ENCODE measurements at regions not wholly inside any gene's neighbourhood (a gene's known extent, or its start where the extent isn't known, plus 50 kb on each side); places are given as distances from the start of the nearest gene placed in this dataset.
"Not testable (repeated sequence)": the region's sequence is repeated elsewhere in the genome, so short reads cannot be mapped to it uniquely, and the experiment has no call there.

DNA sequence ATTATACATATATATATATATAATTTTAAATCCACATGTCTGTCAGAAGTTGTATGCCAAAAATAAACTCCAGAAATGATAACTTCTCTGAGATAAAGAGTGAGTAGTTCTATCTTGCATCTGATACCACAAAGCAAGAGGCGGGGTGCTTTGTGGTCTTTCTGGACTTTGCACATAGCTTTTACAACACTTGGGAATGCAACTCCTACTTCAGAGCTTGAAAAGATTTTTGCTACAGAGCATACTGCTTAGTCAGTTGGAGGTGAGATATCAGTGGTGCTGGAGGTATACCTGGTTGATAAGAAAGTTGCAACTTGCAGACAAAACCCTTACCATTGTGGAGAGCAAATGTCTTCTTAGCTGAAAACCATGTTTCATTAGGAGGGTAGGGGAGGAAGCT lies 1384.5 kb upstream of the NUDT12 start:
- no peak for DNase-seq (ENCODE audit: low spot score in 2 of 2)
- no peak for FAIRE-seq

DNA sequence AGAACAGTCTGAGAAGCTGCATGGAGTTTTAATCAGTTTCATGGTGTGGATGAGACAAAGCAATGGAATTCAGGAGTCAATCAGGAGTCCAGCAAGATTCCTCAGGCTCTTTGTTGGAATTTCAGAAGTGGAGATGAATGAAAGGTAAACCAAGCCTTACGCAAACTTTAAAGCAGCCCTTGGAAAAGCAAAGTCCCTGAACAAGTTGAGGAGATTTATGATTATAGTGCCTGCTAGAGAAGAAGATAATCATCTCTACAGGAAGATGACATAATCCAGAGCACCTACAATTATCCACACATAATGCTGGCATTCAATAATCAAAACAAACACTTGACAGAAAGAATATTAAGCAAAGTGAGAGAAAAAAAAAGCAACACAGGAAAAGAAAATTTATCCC lies 1380.1 kb upstream of the NUDT12 start:
- FAIRE-seq = no peak
- DNase-seq (ENCODE audit: low spot score in 2 of 2) = no peak

DNA sequence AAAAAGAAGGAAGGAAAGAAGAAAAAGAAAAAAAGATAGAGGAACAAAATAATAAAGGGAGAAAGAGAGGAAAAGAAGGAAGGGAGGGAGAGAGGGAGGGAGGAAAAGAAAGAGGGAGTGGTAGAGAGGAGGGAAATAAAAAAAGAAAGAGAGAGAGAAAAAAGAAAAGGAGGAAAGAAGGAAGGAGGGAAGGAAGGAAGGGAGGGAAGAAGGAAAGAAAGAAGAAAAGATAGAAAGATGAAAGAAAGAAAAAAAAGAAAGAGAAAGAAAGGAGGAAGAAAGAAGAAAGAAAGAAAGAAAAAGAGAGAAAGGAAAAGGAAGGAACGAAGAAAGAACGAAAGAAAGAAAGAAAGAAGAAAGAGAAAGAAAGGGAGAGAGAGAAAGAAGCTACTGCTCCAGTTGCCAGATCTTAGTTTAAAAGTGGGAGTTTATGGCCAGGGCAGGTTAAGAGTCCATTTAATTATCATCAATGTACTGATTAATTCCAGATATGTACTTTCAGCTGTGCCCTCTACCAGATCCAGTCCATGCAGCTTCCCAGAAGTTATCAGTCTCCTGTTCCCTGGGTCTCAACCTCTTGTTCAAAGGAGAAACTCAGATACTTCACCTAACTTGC lies 1378.5 kb upstream of the NUDT12 start:
- no peak for DNase-seq (ENCODE audit: low spot score in 2 of 2)
- no peak for FAIRE-seq

- FAIRE-seq (no peak), DNase-seq (ENCODE audit: low spot score in 2 of 2) (no peak)
Observed at GRCh38 chr5:104937598-104937997, 1375.0 kb upstream of the NUDT12 start.

DNA sequence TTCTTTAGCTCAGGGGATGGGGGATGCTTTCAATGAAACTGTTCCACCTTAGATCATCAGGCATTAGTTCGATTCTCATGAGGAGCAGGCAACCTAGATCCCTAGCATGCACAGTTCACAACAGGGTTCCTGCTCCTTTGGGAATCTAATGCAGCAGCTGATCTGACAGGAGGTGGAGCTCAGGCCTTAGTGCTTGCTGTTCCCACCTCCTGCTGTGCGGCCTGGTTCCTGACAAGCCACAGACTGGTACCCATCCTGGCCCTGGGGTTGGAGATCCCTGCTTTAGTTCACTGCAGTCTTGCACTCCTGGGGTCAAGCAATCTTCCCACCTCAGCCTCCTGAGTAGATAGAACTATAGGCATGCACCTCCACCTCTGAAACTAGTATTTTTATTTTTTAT lies 1369.8 kb upstream of the NUDT12 start:
- FAIRE-seq (no peak), DNase-seq (ENCODE audit: low spot score in 2 of 2) (no peak)

GRCh38 chr5:104928906-104929520 lies 1366.4 kb upstream of the NUDT12 start:
- DNase-seq (ENCODE audit: low spot score in 2 of 2) (no peak), FAIRE-seq (no peak)

- FAIRE-seq (no peak), DNase-seq (ENCODE audit: low spot score in 2 of 2) (no peak)
Observed at GRCh38 chr5:104915226-104915625, 1352.6 kb upstream of the NUDT12 start.

GRCh38 chr5:104914536-104915070 lies 1352.0 kb upstream of the NUDT12 start:
- no peak for DNase-seq (ENCODE audit: low spot score in 2 of 2)
- FAIRE-seq = no peak

DNA sequence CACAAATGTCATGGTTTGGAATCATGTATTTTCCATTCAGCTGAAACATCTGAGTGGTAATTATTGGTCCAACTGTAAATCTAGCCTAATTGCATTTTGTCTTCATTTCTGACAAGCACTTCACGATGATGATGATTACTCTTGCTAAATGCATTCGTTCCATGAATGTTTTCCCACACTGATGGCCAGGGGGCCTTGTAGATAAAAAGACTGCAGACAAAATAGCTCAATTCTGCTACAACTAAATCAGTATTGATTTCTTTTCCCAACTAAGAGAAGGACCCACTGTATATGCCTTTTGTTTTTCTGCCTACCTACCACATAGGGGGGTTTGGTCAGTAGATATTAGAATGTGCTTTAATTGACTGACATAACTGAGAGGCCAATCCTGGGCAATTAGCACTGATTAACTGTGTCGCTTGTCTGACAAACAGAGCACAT lies 1351.3 kb upstream of the NUDT12 start:
- no peak for FAIRE-seq
- DNase-seq (ENCODE audit: low spot score in 2 of 2) = no peak

- no peak for FAIRE-seq
- DNase-seq (ENCODE audit: low spot score in 2 of 2) = no peak
Observed at GRCh38 chr5:104909803-104910202, 1347.2 kb upstream of the NUDT12 start.

- DNase-seq (ENCODE audit: low spot score in 2 of 2) (no peak), FAIRE-seq (no peak)
Observed at GRCh38 chr5:104904561-104904960, 1342.0 kb upstream of the NUDT12 start.

DNA sequence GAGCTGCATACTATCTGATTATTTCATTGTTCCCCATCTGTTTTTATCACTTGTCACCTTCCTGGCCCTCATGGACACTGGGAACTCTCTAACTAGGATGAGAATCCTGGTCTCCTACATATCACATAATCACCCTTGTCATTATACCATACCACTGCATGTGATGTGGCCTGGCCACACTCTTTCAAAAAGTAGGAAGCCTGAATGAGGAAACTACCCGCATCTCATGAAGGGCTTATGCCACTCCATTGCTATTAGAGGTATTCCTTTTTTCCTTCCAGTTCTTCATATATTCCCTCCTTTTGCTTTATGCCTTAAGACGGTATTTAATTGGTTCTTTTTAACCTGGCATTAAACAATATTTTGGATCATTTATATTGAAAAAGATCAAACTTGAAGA lies 1341.4 kb upstream of the NUDT12 start:
- FAIRE-seq (no peak), DNase-seq (ENCODE audit: low spot score in 2 of 2) (no peak)

DNA sequence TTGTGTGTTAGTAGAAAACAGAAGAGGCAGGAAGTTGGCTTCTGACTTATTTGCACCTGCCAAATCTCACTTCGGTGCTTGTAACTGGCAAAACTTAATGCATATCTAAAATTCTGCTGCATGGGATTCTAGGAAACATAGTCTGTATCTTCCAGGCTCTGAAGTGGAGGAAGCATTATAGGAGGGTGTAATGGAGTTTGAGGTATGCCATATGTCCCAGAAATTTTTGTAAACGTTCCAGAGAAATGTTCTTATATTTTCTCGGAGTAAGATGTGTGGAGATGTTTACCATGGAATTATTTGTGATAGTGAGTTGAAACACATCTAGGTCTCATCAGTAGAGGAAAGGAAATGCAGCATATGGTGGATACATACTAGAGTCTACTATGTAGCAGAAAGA lies 1329.0 kb upstream of the NUDT12 start:
- no peak for FAIRE-seq
- no peak for DNase-seq (ENCODE audit: low spot score in 2 of 2)

GRCh38 chr5:104890767-104891166 lies 1328.2 kb upstream of the NUDT12 start:
- no peak for FAIRE-seq
- DNase-seq (ENCODE audit: low spot score in 2 of 2) = no peak

- FAIRE-seq (no peak), DNase-seq (ENCODE audit: low spot score in 2 of 2) (no peak)
Observed at GRCh38 chr5:104859437-104859836, 1296.8 kb upstream of the NUDT12 start.

DNA sequence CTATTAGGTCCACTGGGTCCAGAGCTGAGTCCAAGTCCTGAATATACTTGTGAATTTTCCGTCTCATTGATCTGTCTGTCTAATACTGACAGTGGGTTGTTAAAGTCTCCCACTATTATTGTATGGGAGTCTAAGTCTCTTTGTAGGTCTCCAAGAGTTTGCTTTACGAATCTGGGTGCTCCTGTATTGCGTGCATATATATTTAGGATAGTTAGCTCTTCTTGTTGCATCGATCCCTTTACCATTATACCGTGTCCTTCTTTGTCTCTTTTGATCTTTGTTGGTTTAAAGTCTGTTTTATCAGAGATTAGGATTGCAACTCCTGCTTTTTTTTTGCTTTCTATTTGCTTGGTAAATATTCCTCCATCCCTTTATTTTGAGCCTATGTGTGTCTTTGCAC lies 1289.5 kb upstream of the NUDT12 start:
- DNase-seq (ENCODE audit: low spot score in 2 of 2); FAIRE-seq: not testable (repeated sequence)

DNA sequence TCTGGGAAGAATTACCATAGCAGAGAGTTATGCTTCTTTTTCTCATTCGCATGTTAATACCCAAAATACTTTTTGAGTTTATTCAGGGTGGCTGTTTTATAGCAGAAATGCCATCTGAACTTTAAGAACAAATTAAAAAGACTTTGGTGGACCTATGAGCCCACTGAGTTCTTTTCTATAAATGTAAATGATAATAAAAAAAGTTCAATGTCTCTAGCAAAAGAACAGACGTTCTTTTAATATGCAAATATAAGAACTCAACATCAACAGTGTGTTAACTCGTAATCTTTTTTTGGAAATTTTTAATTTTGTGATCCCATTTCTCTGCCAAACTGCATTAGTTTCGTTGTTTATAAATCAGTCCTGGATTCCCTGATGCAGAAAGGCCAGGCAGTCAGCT lies 1283.0 kb upstream of the NUDT12 start:
- no peak for DNase-seq (ENCODE audit: low spot score in 2 of 2)
- no peak for FAIRE-seq

DNA sequence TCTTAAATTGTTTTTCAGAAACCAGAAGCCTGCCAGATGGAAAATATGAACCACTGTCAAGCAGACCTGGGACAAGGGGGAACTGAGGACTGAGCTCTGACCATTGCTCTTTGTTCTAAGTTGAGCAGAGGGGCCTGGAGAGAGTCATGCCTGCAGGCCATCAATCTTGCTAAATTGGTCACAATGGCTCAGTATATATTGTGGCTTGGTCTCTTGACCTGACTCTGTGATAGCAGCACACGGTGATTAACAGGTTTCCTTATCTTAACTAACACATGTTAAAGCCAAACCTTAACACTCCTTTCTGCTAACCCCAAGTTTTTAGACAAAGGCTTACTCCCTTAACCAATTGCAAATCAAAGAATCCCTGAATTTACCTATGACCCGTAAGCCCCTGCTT lies 1281.2 kb upstream of the NUDT12 start:
- no peak for FAIRE-seq

DNA sequence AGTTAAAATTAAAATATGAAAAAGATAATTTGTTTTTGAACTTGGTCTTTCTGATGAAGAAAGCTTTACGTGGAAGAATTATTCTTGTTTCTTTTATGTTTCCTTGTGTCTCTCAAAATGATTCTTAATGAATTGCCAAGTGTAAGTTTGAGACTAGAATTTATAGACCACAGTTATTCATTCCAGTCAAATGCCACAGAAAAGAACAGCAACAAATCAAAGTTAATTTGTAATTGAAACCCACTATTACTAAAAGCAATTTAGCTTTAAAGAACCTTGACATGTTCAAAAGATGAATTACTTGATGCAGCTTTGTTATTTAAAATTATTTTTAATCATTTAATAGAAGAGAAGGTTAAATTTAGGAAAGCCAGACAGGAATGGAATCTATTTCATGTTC lies 1277.7 kb upstream of the NUDT12 start:
- FAIRE-seq (no peak), DNase-seq (ENCODE audit: low spot score in 2 of 2) (no peak)

More for the DNA sequence above, 1281.2 kb upstream of the NUDT12 start:
- no peak for DNase-seq (ENCODE audit: low spot score in 2 of 2)

DNA sequence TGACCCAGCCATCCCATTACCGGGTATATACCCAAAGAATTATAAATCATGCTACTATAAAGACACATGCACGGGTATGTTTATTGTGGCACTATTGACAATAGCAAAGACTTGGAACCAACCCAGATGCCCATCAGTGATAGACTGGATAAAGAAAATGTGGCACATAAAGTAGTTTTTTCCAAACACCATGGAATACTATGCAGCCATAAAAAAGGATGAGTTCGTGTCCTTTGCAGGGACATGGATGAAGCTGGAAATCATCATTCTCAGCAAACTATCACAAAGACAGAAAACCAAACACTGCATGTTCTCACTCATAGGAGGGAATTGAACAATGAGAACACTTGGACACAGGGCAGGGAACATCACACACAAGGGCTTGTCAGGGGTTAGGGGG lies 1268.9 kb upstream of the NUDT12 start:
- DNase-seq (ENCODE audit: low spot score in 2 of 2); FAIRE-seq: not testable (repeated sequence)

DNA sequence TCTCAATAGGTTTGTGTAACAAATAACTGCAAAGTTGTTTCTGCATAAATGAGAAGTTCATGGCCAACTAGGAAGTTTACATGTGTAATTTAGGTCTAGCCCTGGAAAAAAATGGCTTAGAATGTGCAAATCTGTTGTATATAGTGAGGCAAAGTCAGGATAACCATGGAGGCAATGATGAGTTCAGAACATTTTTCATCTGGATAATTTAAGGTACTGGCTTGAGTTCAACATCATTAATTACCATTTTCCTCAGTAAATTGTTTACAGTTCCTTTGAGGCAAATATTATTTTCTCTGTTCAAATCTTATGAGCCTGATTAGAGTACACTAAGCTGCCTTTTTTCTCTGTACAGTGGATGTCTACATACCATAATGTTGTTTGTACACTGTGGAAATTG lies 1259.0 kb upstream of the NUDT12 start:
- no peak for FAIRE-seq
- no peak for DNase-seq (ENCODE audit: low spot score in 2 of 2)

GRCh38 chr5:104817127-104817526 lies 1254.5 kb upstream of the NUDT12 start:
- FAIRE-seq (no peak), DNase-seq (ENCODE audit: low spot score in 2 of 2) (no peak)
